PC-9 (cell line): ENCODE measurements at regions not wholly inside any gene's neighbourhood (a gene's known extent, or its start where the extent isn't known, plus 50 kb on each side); places are given as distances from the start of the nearest gene placed in this dataset.

Experiments
- BruUV-seq: library from RNA; stranded (reverse); fragments of 400-500 nt; replicated peaks from 2 replicates; lab custom pipeline; 2021; lab: Mats Ljungman, UMichigan
- CTCF ChIA-PET: fragments of 300-600 bp; sonication (Branson Sonifier 250); formaldehyde crosslinking; loops from one replicate; lab custom pipeline; 2022; ENCODE audit warnings: antibody characterized with exemption; lab: Charles Lee
- POLR2A ChIA-PET: fragments of 300-600 bp; sonication (Branson Sonifier 250); formaldehyde crosslinking; loops from one replicate; lab custom pipeline; 2022; ENCODE audit warnings: antibody characterized with exemption; ENCODE audit not compliant: unreplicated experiment; lab: Charles Lee
- DNase-seq, 2 experiments: peaks; one replicate each; pipeline versions ENCODE4 v3.0.0 to v3.0.0-alpha.2; 2015 to 2022; ENCODE audit warnings: mixed read lengths in 1 of 2
- H2AFZ ChIP-seq: fragments of 200-600 bp; sonication (generic); 2 replicates; pipeline ENCODE4 v1.8.1; 2017; ENCODE audit warnings: antibody characterized with exemption
- H3F3A ChIP-seq: fragments of 200-600 bp; sonication (generic); 2 replicates; pipeline ENCODE4 v1.8.1; 2017; ENCODE audit warnings: antibody characterized with exemption, mild to moderate bottlenecking, low read depth; ENCODE audit not compliant: insufficient read depth
- H3K27ac ChIP-seq: fragments of 200-600 bp; sonication (generic); 2 replicates; pipeline ENCODE4 v1.6.1; 2016; ENCODE audit warnings: mixed run types
- H3K27me3 ChIP-seq: fragments of 200-600 bp; sonication (generic); 2 replicates; pipeline ENCODE4 v1.6.1; 2016; ENCODE audit warnings: low read depth, mixed run types; ENCODE audit not compliant: insufficient read depth
- H3K36me3 ChIP-seq: fragments of 200-600 bp; sonication (generic); 2 replicates; pipeline ENCODE4 v1.6.1; 2016; ENCODE audit warnings: low read depth, mixed run types
- H3K4me1 ChIP-seq: fragments of 200-600 bp; sonication (generic); replicated peaks from 2 replicates; pipeline ENCODE4 v1.6.1; 2016; ENCODE audit warnings: mixed run types; ENCODE audit not compliant: insufficient read depth
- H3K4me2 ChIP-seq: fragments of 200-600 bp; sonication (generic); 2 replicates; pipeline ENCODE4 v1.6.1; 2017; ENCODE audit warnings: mixed run types
- H3K4me3 ChIP-seq: fragments of 200-600 bp; sonication (generic); 2 replicates; pipeline ENCODE4 v1.6.1; 2016; ENCODE audit warnings: mixed run types
- H3K79me2 ChIP-seq: fragments of 200-600 bp; sonication (generic); 2 replicates; pipeline ENCODE4 v1.6.1; 2017; ENCODE audit warnings: low read depth, mixed run types
- H3K9me2 ChIP-seq: fragments of 200-600 bp; sonication (generic); 2 replicates; pipeline ENCODE4 v1.8.1; 2017; ENCODE audit warnings: mild to moderate bottlenecking; ENCODE audit not compliant: insufficient read depth
- H3K9me3 ChIP-seq: fragments of 200-600 bp; sonication (generic); 2 replicates; pipeline ENCODE4 v1.8.1; 2016; ENCODE audit warnings: low read depth; ENCODE audit not compliant: insufficient read depth
- H4K20me1 ChIP-seq: fragments of 200-600 bp; sonication (generic); 2 replicates; pipeline ENCODE4 v1.8.1; 2017; ENCODE audit not compliant: insufficient read depth
- EZH2 ChIP-seq: fragments of 200-600 bp; sonication (generic); IDR thresholded peaks from 2 replicates; pipeline ENCODE4 v1.8.0; 2017; ENCODE audit warnings: antibody characterized with exemption, low read depth
- intact Hi-C: fragments of 100-400 bp; cut with micrococcal nuclease; formaldehyde crosslinking; loops from one replicate; pipeline ENCODE4 v1.10.0; 2022; ENCODE audit not compliant: unreplicated experiment
- TF ChIP-seq, protein P1 (sequence below): fragments of 200-600 bp; sonication (generic); conservative IDR thresholded peaks from 2 replicates; pipeline ENCODE4 v1.6.1; 2017; ENCODE audit warnings: mixed run types, antibody characterized with exemption, mild to moderate bottlenecking, moderate library complexity

GRCh38 chrX:46278572-46278971 is 266.6 kb downstream of the ZNF674 start:
- CTCF ChIA-PET, result no interaction called here

DNA sequence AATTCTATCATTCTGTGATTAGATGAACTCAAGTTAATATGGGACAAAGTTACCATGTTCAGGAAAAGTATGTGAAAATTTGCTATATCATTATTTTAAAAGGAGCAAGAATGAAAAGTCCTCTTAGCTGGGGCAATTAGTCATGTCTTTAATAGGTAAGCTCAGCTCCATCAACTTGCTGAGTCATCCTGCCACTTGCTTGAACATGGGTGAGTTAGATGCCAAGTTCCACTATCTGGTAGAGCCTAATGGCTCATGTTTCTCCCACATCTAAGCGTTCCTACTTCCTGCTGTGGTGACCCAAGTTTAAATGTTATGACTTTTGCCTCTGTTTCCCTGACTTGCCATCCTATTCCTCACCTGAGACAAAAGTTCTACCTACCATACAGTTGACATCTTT is 276.8 kb downstream of the ZNF674 start:
- H3F3A ChIP-seq, result 0 out of 2 replicates have a peak, but pooled peaks cover 7% of the 10 kb centered on the region
- H3K9me2 ChIP-seq, result no peaks in the 10 kb centered on the region
- intact Hi-C loops, result no loop called here
- no peaks in the 10 kb centered on the region for H4K20me1 ChIP-seq
- H2AFZ ChIP-seq, result no peak overlapping the region
- peak; percentile 18 to 78 for DNase-seq
- no TSS peak for BruUV-seq
- peaks cover 6% of the 10 kb centered on the region; the same call in 1 of the 2 replicates for H3K79me2 ChIP-seq
- H3K4me2 ChIP-seq, result peak overlapping the region; percentile 16; the same call in 1 of the 2 replicates
- H3K27ac ChIP-seq, result peak overlapping the region; percentile 86
- no peaks in the 10 kb centered on the region for H3K27me3 ChIP-seq
- CTCF ChIA-PET, result no interaction called here
- H3K9me3 ChIP-seq, result no peaks in the 10 kb centered on the region
- TF ChIP-seq EZH2, result no peak
- TF ChIP-seq, protein P1, sequence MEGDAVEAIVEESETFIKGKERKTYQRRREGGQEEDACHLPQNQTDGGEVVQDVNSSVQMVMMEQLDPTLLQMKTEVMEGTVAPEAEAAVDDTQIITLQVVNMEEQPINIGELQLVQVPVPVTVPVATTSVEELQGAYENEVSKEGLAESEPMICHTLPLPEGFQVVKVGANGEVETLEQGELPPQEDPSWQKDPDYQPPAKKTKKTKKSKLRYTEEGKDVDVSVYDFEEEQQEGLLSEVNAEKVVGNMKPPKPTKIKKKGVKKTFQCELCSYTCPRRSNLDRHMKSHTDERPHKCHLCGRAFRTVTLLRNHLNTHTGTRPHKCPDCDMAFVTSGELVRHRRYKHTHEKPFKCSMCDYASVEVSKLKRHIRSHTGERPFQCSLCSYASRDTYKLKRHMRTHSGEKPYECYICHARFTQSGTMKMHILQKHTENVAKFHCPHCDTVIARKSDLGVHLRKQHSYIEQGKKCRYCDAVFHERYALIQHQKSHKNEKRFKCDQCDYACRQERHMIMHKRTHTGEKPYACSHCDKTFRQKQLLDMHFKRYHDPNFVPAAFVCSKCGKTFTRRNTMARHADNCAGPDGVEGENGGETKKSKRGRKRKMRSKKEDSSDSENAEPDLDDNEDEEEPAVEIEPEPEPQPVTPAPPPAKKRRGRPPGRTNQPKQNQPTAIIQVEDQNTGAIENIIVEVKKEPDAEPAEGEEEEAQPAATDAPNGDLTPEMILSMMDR, result no peak
- H3K36me3 ChIP-seq, result no peaks in the 10 kb centered on the region
- no peak overlapping the region for H3K4me3 ChIP-seq
- H3K4me1 ChIP-seq, result peaks cover 12% of the 10 kb centered on the region; the same call in 1 of the 2 replicates
- POLR2A ChIA-PET, result interaction anchor here (0.6 kb wide), 2 partner anchors 58 to 111 kb away, joined by 5 to 26 read pairs; no protein-coding TSS in a partner anchor

More at GRCh38 chrX:46278572-46278971, 266.6 kb downstream of the ZNF674 start:
- H3K27ac ChIP-seq, result no peak overlapping the region
- intact Hi-C loops, result no loop called here
- H3K36me3 ChIP-seq, result no peaks in the 10 kb centered on the region
- no peaks in the 10 kb centered on the region for H4K20me1 ChIP-seq
- H3K4me1 ChIP-seq, result no peaks in the 10 kb centered on the region
- DNase-seq, result no peak
- H3K27me3 ChIP-seq, result no peaks in the 10 kb centered on the region
- no peaks in the 10 kb centered on the region for H3K79me2 ChIP-seq
- no peak overlapping the region for H2AFZ ChIP-seq
- no peaks in the 10 kb centered on the region for H3K9me3 ChIP-seq
- POLR2A ChIA-PET, result no interaction called here
- no peaks in the 10 kb centered on the region for H3K9me2 ChIP-seq
- TF ChIP-seq, protein P1, result no peak
- no peak for TF ChIP-seq EZH2
- H3K4me3 ChIP-seq, result no peak overlapping the region
- no peak overlapping the region for H3K4me2 ChIP-seq
- H3F3A ChIP-seq, result no peaks in the 10 kb centered on the region
- BruUV-seq, result no TSS peak

- intact Hi-C loops, result loop anchor here (5.0 kb wide), 1 partner anchor 746 kb away; no protein-coding TSS in a partner anchor
- H3K27ac ChIP-seq, result peak overlapping the region; percentile 99
Measured at GRCh38 chrX:46263494-46263893, 281.7 kb downstream of the ZNF674 start.

More at GRCh38 chrX:46263494-46263893, 281.7 kb downstream of the ZNF674 start:
- Histone ChIP-seq H3K4me1 (peaks cover 52% of the 10 kb centered on the region), H3K4me3 (peak overlapping the region; percentile 21; the same call in 1 of the 2 replicates), H4K20me1 (no peaks in the 10 kb centered on the region), H3K9me2 (no peaks in the 10 kb centered on the region), H2AFZ (no peak overlapping the region), H3K36me3 (no peaks in the 10 kb centered on the region), H3K9me3 (no peaks in the 10 kb centered on the region), H3F3A (peaks cover 25% of the 10 kb centered on the region; the same call in 1 of the 2 replicates), H3K4me2 (peak overlapping the region; percentile 50), H3K79me2 (peaks cover 6% of the 10 kb centered on the region; the same call in 1 of the 2 replicates), H3K27me3 (no peaks in the 10 kb centered on the region)
- POLR2A ChIA-PET, result no interaction called here
- no TSS peak for BruUV-seq
- CTCF ChIA-PET, result no interaction called here
- TF ChIP-seq, protein P1, result no peak
- no peak for TF ChIP-seq EZH2
- DNase-seq, result peak in 1 of 2 experiments; percentile 72
